Tibial artery (tissue), 4 donors: ENCODE measurements at regions not wholly inside any gene's neighbourhood (a gene's known extent, or its start where the extent isn't known, plus 50 kb on each side); places are given as distances from the start of the nearest gene placed in this dataset.

Experiments used
- DNase-seq, 2 donors: peaks; one replicate each; pipeline ENCODE4 v3.0.0-alpha.2; 2019
- H3K27ac ChIP-seq, 2 donors: fragments of 200-600 bp; sonication (generic) in 1 of 2; 1 replicate in 1 of 2; 2 replicates in 1 of 2; pipeline ENCODE4 v1.5.1; 2018 to 2019; ENCODE audit warnings: mild to moderate bottlenecking in 1 of 2
- H3K27me3 ChIP-seq, 2 donors: fragments of 200-600 bp; sonication (generic) in 1 of 2; one replicate each; pipeline versions ENCODE4 v1.5.1 to v1.6.0; 2016 to 2019
- H3K36me3 ChIP-seq, 3 donors: fragments of 200-600 bp; sonication (generic) in 2 of 3; one replicate each; pipeline ENCODE4 v1.5.1; 2016 to 2019; ENCODE audit warnings: mild to moderate bottlenecking in 2 of 3
- H3K4me1 ChIP-seq, 4 donors: fragments of 200-600 bp; sonication (generic) in 2 of 4; 1 replicate in 3 of 4; 2 replicates in 1 of 4; pipeline ENCODE4 v1.5.1; 2016 to 2019
- H3K4me3 ChIP-seq, 2 donors: fragments of 200-600 bp; sonication (generic) in 1 of 2; 1 replicate in 1 of 2; 2 replicates in 1 of 2; pipeline ENCODE4 v1.5.1; 2018 to 2019; ENCODE audit warnings: mild to moderate bottlenecking in 2 of 2
- H3K9me3 ChIP-seq, 3 donors: fragments of 200-600 bp; sonication (generic) in 1 of 3; one replicate each; pipeline ENCODE4 v1.5.1; 2016 to 2019
- CTCF ChIP-seq, 2 experiments: fragments of 200-600 bp in 1 of 2; fragments of 450-650 bp in 1 of 2; IDR thresholded peaks; one replicate each; pipeline ENCODE4 v1.5.1; 2017 to 2019; ENCODE audit warnings: antibody characterized with exemption in 2 of 2, mild to moderate bottlenecking in 1 of 2, moderate library complexity in 1 of 2
- intact Hi-C: fragments of 100-400 bp; cut with DNase I; formaldehyde crosslinking; loops from one replicate; pipeline ENCODE4 v1.15.0; 2023; ENCODE audit warnings: low total_unique reads

- no peak for TF ChIP-seq CTCF (IDR thresholded peaks at IDR 0.05)
- H3K36me3 ChIP-seq: no peaks in the 10 kb centered on the region
- no peak overlapping the region for H3K4me3 ChIP-seq
- H3K9me3 ChIP-seq: no peaks in the 10 kb centered on the region
- no peak overlapping the region for H3K27ac ChIP-seq
- intact Hi-C loops: no loop called here
- H3K4me1 ChIP-seq: peaks cover 0 to 26% (median 13%) of the 10 kb centered on the region in 4 donors
- no peak for DNase-seq
- no peaks in the 10 kb centered on the region for H3K27me3 ChIP-seq
These were observed 57.2 kb upstream of the TMED7 start for GRCh38 chr5:115683081-115683480.
